ENCODE measurements at regions not wholly inside any gene's neighbourhood (a gene's known extent, or its start where the extent isn't known, plus 50 kb on each side); places are given as distances from the start of the nearest gene placed in this dataset.
"Not testable (repeated sequence)": the region's sequence is repeated elsewhere in the genome, so short reads cannot be mapped to it uniquely, and the experiment has no call there.

DNA sequence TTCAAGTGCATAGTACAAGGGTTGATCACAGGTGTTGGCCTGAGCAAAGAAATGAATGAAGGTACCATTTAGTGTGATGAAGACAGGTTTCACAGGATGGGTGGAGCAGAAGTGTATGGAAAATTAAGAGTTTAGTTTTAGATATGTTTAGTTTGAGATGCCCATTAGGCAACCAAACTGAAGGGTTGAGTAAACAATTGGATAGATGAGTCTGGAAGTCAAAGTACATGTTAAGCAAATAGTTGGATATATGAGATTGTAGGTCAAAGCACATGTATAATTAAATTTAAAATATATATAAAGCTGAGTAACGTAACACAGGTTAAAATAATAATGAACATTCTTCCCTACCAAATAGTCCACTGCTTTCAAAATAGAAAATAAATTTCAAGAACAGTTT lies 237.1 kb upstream of the PCSK5 start:
- in situ Hi-C loops (cut with HindIII; ENCODE audit: low sequenced_read_pairs) = no loop called here

- in situ Hi-C loops (cut with HindIII; ENCODE audit: low sequenced_read_pairs) = no loop called here
Observed at GRCh38 chr9:75653750-75654149, 236.7 kb upstream of the PCSK5 start.

- in situ Hi-C loops (cut with HindIII; ENCODE audit: low sequenced_read_pairs) = no loop called here
Observed at GRCh38 chr9:75657015-75657414, 233.5 kb upstream of the PCSK5 start.

- in situ Hi-C loops (cut with HindIII; ENCODE audit: low sequenced_read_pairs) = no loop called here
Observed at GRCh38 chr9:75658301-75658905, 232.1 kb upstream of the PCSK5 start.

DNA sequence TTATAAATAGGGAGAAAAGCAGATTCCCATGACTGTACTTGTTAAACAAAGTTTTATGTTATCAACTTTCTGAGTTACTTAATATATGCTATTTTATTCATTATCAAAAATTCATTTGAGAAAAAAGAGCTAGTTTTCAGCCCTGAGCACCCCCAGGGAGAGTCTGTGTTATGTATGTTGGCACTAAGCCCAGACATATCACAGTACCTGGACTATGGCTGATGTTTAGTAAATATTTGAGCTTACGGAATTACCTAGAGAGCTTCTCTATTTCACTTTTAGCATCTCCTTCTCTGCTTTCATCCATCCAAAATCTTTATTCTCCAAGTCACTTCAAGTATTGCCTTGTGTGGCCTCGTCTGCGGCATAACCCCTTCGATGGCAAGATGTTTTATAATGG lies 225.9 kb upstream of the PCSK5 start:
- in situ Hi-C loops (cut with HindIII; ENCODE audit: low sequenced_read_pairs) = no loop called here

DNA sequence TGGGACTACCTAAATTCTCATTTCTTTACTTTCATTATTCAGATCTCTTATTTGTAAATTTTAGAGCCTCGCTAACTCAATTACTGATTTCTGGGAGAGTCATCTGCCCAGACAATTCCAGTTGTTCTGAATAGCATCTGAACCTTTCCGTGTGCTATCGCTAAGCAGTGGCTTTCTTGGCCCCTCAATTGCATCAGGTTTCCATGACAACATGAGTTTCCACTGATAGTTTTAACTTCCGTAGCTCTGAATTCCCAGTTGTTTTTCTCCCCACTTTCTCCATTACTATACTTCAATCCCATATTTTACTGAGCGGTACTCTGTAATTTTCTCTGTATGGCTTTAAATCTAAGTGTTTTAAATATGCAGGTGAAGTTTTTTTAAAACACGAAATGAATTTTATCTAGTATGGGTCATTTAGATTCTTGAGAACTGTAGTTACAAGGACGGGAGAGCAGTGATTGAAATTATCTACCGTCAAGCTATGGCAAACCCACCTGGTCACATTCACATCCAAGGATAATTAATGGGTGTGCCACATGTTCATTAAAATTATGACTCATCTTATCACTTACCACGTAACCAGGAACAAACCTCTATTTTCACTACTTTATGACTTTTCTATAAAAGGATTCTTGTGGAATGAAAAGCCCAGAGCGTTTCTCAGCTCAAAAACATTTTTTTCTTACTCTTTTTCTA lies 223.5 kb upstream of the PCSK5 start:
- in situ Hi-C loops (cut with HindIII; ENCODE audit: low sequenced_read_pairs) = no loop called here

DNA sequence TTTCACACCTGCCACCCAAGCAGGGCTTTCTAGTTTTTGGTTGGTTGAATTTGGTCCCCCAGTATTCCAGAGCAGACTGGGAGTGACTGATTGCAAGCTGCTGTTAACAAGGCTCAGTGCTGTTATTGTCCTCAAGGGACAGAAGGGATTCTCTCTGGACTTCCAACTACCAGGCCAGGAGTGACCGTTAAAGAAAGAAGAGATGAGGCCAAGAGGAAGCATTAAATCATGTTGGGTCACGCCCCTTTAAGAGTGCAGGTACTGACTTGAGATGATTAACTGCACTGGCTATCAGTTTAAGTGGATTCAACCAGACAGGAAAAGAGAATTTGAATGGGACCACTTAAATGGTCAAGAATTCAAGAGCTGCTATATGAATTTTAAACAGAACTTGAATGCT lies 220.8 kb upstream of the PCSK5 start:
- in situ Hi-C loops (cut with HindIII; ENCODE audit: low sequenced_read_pairs) = no loop called here

DNA sequence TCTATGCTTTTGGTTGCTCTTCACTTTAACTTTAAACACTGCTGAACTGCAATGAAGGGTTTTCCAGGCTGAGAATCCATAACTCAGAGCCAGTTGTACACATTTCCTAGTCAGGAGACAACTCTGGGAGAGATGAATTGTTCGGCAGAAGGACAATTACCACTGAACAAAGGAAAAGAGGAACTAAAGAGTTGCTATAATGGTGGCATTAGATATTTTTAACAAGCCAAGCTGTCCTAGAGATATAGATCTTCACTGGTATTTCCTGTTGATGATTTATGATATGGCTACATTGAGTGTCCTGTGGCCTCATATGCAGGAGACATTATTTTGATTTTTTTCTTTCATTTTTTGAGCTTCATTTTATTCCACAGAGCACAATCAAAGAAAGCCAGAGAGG lies 219.1 kb upstream of the PCSK5 start:
- in situ Hi-C loops (cut with HindIII; ENCODE audit: low sequenced_read_pairs) = no loop called here

DNA sequence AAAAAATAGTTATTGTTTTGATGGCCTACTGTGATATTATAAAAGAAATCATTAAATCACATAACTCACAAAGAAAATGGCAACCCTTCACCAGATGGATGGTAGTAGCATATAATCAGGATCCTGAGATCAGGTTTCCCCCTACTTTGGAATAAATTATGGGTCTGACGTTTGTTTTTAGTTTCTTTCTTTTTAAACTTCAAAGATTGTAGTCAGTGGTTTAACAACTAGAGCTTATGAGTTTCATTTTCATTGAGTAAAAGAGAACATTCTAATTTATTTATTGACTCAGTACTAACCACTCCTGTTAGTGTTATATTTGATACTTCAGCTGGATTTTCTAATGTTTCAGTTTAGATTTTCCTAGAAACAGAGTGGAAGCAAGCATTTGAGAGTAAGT lies 218.0 kb upstream of the PCSK5 start:
- in situ Hi-C loops (cut with HindIII; ENCODE audit: low sequenced_read_pairs) = no loop called here

DNA sequence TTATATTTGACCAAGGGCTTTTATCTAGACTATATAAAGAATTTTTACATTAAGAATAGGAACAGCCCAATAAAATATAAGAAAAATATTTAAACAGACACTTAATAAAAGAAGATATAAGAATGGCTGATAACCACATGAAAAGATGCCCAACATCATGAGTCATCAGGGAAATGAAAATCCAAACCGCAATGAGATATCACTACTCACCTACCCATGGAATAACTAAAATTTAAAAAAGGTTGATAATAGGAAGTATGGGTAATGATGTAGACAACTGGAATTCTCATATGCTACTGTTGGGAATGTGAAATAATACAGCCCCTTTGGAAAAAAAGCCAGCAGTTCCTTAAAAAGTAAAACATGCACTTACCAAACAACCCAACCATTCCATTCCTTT lies 206.9 kb upstream of the PCSK5 start:
- in situ Hi-C loops (cut with HindIII; ENCODE audit: low sequenced_read_pairs) = no loop called here

DNA sequence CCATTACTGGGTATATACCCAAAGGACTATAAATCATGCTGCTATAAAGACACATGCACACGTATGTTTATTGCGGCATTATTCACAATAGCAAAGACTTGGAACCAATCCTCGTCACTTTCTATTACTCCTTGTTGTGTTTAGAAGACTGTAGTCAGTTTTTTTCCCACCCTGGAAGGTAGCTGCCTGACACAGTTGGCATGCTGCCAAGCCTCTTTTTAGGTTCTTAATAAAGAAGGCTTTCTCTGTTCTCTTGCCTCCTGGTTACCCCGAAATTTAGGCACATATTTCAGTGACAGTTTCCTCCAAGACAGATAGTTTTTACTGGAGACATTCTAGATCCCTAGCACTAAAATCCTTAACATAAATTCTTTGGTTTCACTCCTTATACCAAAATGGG lies 205.4 kb upstream of the PCSK5 start:
- in situ Hi-C loops (cut with HindIII; ENCODE audit: low sequenced_read_pairs) = no loop called here

- in situ Hi-C loops (cut with HindIII; ENCODE audit: low sequenced_read_pairs) = no loop called here
Observed at GRCh38 chr9:75687359-75687953, 203.0 kb upstream of the PCSK5 start.

DNA sequence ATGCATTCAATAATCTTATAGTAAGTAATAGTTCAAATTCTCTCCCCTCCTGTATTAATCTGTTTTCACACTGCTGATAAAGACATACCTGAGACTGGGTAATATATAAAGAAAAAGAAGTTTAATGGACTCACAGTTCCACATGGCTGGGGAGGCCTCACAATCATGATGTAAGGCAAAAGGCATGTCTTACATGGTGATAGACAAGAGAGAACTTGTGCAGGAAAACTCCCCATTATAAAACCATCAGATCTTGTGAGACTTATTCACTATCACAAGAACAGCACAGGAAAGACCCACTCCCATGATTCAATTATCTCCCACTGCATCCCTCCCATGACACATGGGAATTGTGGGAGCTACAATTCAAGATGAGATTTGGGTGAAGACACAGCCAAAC lies 199.9 kb upstream of the PCSK5 start:
- in situ Hi-C loops (cut with HindIII; ENCODE audit: low sequenced_read_pairs) = not testable (repeated sequence)

- in situ Hi-C loops (cut with HindIII; ENCODE audit: low sequenced_read_pairs) = no loop called here
Observed at GRCh38 chr9:75691408-75691807, 199.1 kb upstream of the PCSK5 start.

- in situ Hi-C loops (cut with HindIII; ENCODE audit: low sequenced_read_pairs) = no loop called here
Observed at GRCh38 chr9:75692309-75692708, 198.2 kb upstream of the PCSK5 start.

GRCh38 chr9:75695921-75696320 lies 194.6 kb upstream of the PCSK5 start:
- in situ Hi-C loops (cut with HindIII; ENCODE audit: low sequenced_read_pairs) = no loop called here

DNA sequence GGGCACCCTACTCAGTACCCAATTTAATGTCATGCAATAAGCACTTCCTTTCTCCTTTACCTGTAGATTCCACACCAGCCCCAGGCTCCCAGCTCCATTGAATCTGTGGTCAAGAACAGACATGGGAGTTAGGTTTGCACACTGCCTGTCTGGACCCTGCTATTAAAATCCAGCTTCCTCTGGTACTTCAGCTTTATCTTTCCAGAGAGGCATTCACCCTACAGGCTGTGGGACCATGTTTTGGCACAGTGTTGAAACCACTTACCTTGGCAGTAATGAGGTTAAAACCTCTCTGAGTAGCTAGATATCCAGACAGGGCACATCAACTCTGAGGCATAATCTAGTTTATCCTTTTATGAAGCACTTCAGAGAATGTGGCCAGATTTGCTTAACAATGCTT lies 191.5 kb upstream of the PCSK5 start:
- in situ Hi-C loops (cut with HindIII; ENCODE audit: low sequenced_read_pairs) = no loop called here

GRCh38 chr9:75699625-75700251 lies 190.7 kb upstream of the PCSK5 start:
- in situ Hi-C loops (cut with HindIII; ENCODE audit: low sequenced_read_pairs) = no loop called here

DNA sequence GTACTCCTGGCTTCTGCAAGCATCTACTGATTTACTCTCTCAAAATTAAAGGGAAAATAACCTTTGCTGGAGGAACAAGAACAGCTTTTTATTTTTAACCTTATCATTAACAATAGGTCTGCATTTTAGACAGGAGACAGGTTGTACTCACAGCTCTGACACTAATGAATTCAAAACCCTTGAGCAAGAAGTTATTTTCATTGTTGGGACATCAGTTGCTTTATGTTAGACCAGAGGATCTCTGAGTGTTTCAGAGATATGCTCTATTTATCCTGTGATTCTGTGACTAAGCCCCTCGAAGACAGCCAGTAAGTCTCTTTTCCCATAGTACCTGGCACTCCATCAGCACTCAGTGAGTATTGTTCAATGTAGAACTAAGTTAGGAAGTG lies 190.2 kb upstream of the PCSK5 start:
- in situ Hi-C loops (cut with HindIII; ENCODE audit: low sequenced_read_pairs) = no loop called here

DNA sequence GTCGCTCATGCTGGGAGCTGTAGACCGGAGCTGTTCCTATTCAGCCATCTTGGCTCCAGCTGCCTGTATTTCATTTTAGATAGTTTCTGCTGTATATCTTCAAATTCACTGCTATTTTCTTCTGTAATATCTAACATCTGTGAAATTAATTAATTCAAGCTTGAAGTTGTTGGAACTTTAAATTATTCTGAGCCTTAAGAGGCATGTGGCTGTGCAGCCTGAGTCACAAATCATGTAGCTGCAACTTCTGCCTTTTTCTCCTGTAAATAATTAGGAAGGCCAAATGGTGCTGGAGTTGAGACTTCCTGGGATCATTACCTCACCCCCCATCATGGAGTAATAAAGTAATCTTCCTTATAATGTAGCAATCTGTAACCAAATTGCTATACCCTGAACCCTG lies 183.3 kb upstream of the PCSK5 start:
- in situ Hi-C loops (cut with HindIII; ENCODE audit: low sequenced_read_pairs) = no loop called here

- in situ Hi-C loops (cut with HindIII; ENCODE audit: low sequenced_read_pairs) = no loop called here
Observed at GRCh38 chr9:75709698-75710097, 180.8 kb upstream of the PCSK5 start.

DNA sequence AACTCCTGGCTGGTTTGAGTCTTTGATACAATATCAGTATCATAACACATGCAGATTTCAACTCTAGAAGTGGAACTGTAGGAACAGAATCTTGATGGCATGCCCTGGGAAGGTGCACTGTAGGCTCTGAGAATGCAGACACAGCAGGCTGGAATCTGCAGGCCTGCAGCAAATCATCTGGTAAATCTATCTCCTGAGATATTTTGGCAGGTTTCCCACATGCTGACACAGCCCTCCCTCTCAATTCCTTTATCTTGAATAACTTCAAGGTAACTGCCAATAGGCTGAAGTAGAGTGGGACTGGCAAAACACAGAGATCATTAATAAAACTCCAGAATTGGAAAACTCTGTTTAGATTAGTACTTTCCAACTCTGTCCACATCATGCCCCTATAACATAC lies 177.8 kb upstream of the PCSK5 start:
- in situ Hi-C loops (cut with HindIII; ENCODE audit: low sequenced_read_pairs) = no loop called here

Measured in endothelial cell of hepatic sinusoid (primary cell).